OCI-LY3 (cell line): ENCODE measurements at regions not wholly inside any gene's neighbourhood (a gene's known extent, or its start where the extent isn't known, plus 50 kb on each side); places are given as distances from the start of the nearest gene placed in this dataset.

Experiments
- CTCF ChIP-seq: fragments of 200-600, 300-600 bp; sonication (generic); IDR thresholded peaks from 2 replicates; pipeline ENCODE4 v1.5.1; 2014; ENCODE audit warnings: antibody characterized with exemption, low read length, low read depth
- EZH2phosphoT487 ChIP-seq: fragments of 200-600 bp; shearing (Covaris generic); IDR thresholded peaks from 2 replicates; pipeline ENCODE4 v1.6.1; 2018; ENCODE audit warnings: antibody characterized with exemption, mixed run types, low read depth

- TF ChIP-seq CTCF: no peak
- no peak for TF ChIP-seq EZH2phosphoT487
Observed at GRCh38 chr3:70565861-70566260, 253.4 kb upstream of the MDFIC2 start.
